Transverse colon (tissue), 4 donors: ENCODE measurements at regions not wholly inside any gene's neighbourhood (a gene's known extent, or its start where the extent isn't known, plus 50 kb on each side); places are given as distances from the start of the nearest gene placed in this dataset.
"Not testable (repeated sequence)": the region's sequence is repeated elsewhere in the genome, so short reads cannot be mapped to it uniquely, and the experiment has no call there.

ENCODE experiments used
- DNase-seq: peaks from one replicate; pipeline ENCODE4 v3.0.0-alpha.2; 2019
- H3K27ac ChIP-seq, 4 donors: fragments of 200-600 bp; sonication (generic); 2 replicates each; pipeline ENCODE4 v1.5.1; 2016 to 2018; ENCODE audit warnings: inconsistent platforms in 4 of 4
- H3K27me3 ChIP-seq: fragments of 200-600 bp; sonication (generic); 2 replicates; pipeline ENCODE4 v1.5.1; 2017; ENCODE audit warnings: inconsistent platforms
- H3K36me3 ChIP-seq, 4 donors: fragments of 200-600 bp; sonication (generic); 2 replicates each; pipeline ENCODE4 v1.5.1; 2017 to 2019; ENCODE audit warnings: inconsistent platforms in 4 of 4
- H3K4me1 ChIP-seq, 4 donors: fragments of 200-600 bp; sonication (generic); 2 replicates each; pipeline ENCODE4 v1.5.1; 2017 to 2020; ENCODE audit warnings: inconsistent platforms in 4 of 4
- H3K4me3 ChIP-seq, 4 donors: fragments of 200-600 bp; sonication (generic); 1 replicate in 1 of 4; 2 replicates in 3 of 4; pipeline versions ENCODE4 v1.5.1 to v1.6.1; 2017 to 2019; ENCODE audit warnings: inconsistent platforms in 4 of 4
- H3K9me3 ChIP-seq, 2 donors: fragments of 200-600 bp; sonication (generic); 2 replicates each; pipeline ENCODE4 v1.5.1; 2017 to 2019; ENCODE audit warnings: inconsistent platforms in 2 of 2
- POLR2A ChIP-seq: fragments of 450-650 bp; IDR thresholded peaks from one replicate; pipeline ENCODE4 v1.6.1; 2016; ENCODE audit warnings: antibody characterized with exemption, mild to moderate bottlenecking, moderate library complexity
- POLR2AphosphoS5 ChIP-seq, 3 donors: sonication (generic); formaldehyde crosslinking; IDR thresholded peaks; one replicate each; pipeline ENCODE4 v1.6.1; 2016; ENCODE audit warnings: antibody characterized with exemption in 3 of 3
- WGBS, 2 donors: methylation state at CpG; one replicate each; pipeline ENCODE4 v1.1.5; 2018; ENCODE audit warnings: low coverage in 1 of 2; 5-methylcytosine and 5-hydroxymethylcytosine counted together
- in situ Hi-C, 4 donors: fragments of 200-750 bp; cut with MboI; loops; one replicate each; pipeline versions ENCODE4 v1.15.0 to v1.15.1; 2017; ENCODE audit warnings: low sequenced_read_pairs in 3 of 4, low pct_ligation_motif_present in 1 of 4, low pct_unique_long_range_greater_than_20kb in 1 of 4
- intact Hi-C: fragments of 100-400 bp; cut with DNase I; formaldehyde crosslinking; loops from one replicate; pipeline ENCODE4 v1.15.1; 2023; ENCODE audit warnings: low total_unique reads

GRCh38 chr7:6977368-6977767 is 151.3 kb upstream of the CCZ1B start:
- not testable (repeated sequence) for H3K27me3 ChIP-seq

GRCh38 chr7:6978326-6978725 is 152.3 kb upstream of the CCZ1B start:
- H3K27me3 ChIP-seq, H3K27ac ChIP-seq, H3K4me1 ChIP-seq, intact Hi-C loops, H3K4me3 ChIP-seq, H3K36me3 ChIP-seq, DNase-seq, in situ Hi-C loops, H3K9me3 ChIP-seq: not testable (repeated sequence)
- WGBS, 2 donors, result 77 to 100% methylated on average over 1 to 3 of the region's 3 CpGs

More at GRCh38 chr7:6977368-6977767, 151.3 kb upstream of the CCZ1B start:
- H3K9me3 ChIP-seq, H3K36me3 ChIP-seq, intact Hi-C loops, in situ Hi-C loops, H3K27ac ChIP-seq, H3K4me3 ChIP-seq, H3K4me1 ChIP-seq: not testable (repeated sequence)
- peak; percentile 34 for DNase-seq
- WGBS, 2 donors, result 93% methylated on average over 3 of the region's 3 CpGs; no CpG with 5 or more reads in 1 of the 2 donors

- H3K27ac ChIP-seq, in situ Hi-C loops, H3K27me3 ChIP-seq, H3K4me1 ChIP-seq, intact Hi-C loops, DNase-seq, H3K36me3 ChIP-seq, H3K4me3 ChIP-seq, H3K9me3 ChIP-seq: not testable (repeated sequence)
- WGBS, 2 donors, result 72% methylated on average over 10 of the region's 10 CpGs; no CpG with 5 or more reads in 1 of the 2 donors
Observed at GRCh38 chr7:6979456-6979855, 153.4 kb upstream of the CCZ1B start.

- WGBS, 2 donors, result 94% methylated on average over 2 of the region's 2 CpGs; no CpG with 5 or more reads in 1 of the 2 donors
- DNase-seq, in situ Hi-C loops, H3K36me3 ChIP-seq, H3K4me3 ChIP-seq, H3K27ac ChIP-seq, H3K27me3 ChIP-seq, intact Hi-C loops, H3K4me1 ChIP-seq, H3K9me3 ChIP-seq: not testable (repeated sequence)
Observed at GRCh38 chr7:6982375-6982774, 156.3 kb upstream of the CCZ1B start.

DNA sequence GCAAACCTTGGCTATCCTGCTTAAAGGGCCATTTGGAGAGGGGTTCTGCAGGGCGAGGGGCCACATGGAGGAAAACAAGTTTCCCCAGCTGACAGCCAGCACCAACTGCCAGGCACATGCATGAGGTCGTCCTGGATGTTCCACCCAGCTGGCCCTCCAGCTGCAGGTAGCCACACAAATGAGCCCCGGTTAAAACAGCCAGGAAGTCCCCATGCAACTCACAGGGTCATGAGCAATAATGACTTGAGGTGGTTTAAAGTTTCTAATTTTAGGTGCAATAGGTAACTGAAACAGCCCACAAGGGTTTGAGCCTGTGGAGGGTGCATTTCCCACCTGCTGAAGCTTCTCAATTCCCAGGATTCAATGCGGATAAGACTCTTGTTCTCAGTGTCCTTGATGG is 160.8 kb upstream of the CCZ1B start:
- 67 to 78% methylated on average over 1 to 4 of the region's 4 CpGs for WGBS, 2 donors
- DNase-seq, H3K27me3 ChIP-seq, H3K4me1 ChIP-seq, intact Hi-C loops, H3K27ac ChIP-seq, H3K36me3 ChIP-seq, in situ Hi-C loops, H3K9me3 ChIP-seq, H3K4me3 ChIP-seq: not testable (repeated sequence)

DNA sequence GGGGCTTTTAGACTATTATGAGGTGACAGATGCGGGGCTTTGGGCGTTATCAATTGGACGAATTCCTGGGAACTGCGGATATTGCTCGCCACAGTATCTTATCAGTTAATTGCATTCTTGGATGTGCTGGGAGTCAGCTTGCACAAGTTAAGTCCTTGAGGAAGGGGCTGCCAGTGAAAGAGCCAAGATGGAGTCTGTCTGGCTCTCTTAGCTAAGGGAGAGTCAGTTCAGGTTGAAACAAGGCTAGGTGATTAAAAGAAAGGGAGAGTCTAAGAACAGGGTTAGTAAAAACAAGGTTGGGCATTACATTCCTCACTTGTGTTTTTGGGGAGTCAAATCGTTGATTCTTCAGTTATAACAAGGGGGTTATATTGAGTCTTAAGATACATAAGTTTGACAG is 162.5 kb upstream of the CCZ1B start:
- H3K9me3 ChIP-seq, H3K27ac ChIP-seq, H3K27me3 ChIP-seq, H3K4me3 ChIP-seq, intact Hi-C loops, H3K4me1 ChIP-seq, DNase-seq, H3K36me3 ChIP-seq, in situ Hi-C loops: not testable (repeated sequence)
- 31 to 80% methylated on average over 1 to 6 of the region's 6 CpGs for WGBS, 2 donors

GRCh38 chr7:6989968-6990367 is 163.9 kb upstream of the CCZ1B start:
- H3K4me1 ChIP-seq, intact Hi-C loops, H3K27me3 ChIP-seq, in situ Hi-C loops, H3K36me3 ChIP-seq, H3K9me3 ChIP-seq, H3K4me3 ChIP-seq: not testable (repeated sequence)
- 40 to 86% methylated on average over 2 to 5 of the region's 5 CpGs for WGBS, 2 donors
- peak; percentile 53 for DNase-seq
- H3K27ac ChIP-seq, result peak overlapping the region; percentile 80 to 86 (median 83)

- H3K27me3 ChIP-seq, H3K36me3 ChIP-seq, H3K4me1 ChIP-seq, in situ Hi-C loops, H3K9me3 ChIP-seq, intact Hi-C loops: not testable (repeated sequence)
- peak; percentile 16 for DNase-seq
- TF ChIP-seq POLR2A, result peak; percentile 19
- peak in 2 of 3 donors; percentile 14 to 69 for TF ChIP-seq POLR2AphosphoS5 (IDR thresholded peaks at IDR 0.05)
- whole genome bisulfite sequencing, 2 donors, result 37 to 42% methylated on average over 6 to 7 of the region's 7 CpGs
- Histone ChIP-seq H3K27ac (peak overlapping the region; percentile 80 to 86 (median 83)), H3K4me3 (peak overlapping the region in 3 of 4 donors; percentile 15 to 29 (median 22))
Observed at GRCh38 chr7:6990426-6991152, 164.5 kb upstream of the CCZ1B start.

DNA sequence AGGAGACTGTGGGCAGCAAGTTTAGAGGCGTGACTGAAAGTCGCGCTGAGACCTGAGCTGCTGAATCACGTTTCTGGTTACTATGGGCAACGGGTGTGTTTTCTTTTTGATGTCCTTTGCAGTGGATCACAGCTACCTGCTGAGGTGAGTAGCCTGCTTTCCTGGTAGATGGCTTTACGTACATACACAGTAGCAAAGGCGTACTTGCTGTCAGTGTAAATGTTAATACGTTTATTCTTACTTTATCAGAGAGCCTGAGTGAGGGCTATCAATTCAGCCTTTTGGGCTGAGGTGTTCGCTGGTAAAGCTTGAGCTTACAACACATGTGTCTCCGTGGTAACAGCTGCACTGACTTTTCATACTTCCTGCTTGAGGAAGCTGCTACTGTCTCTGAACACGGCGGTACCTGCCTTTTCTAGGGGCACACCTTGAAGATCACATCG is 165.1 kb upstream of the CCZ1B start:
- intact Hi-C loops, H3K9me3 ChIP-seq, H3K36me3 ChIP-seq, H3K27me3 ChIP-seq, in situ Hi-C loops, H3K4me1 ChIP-seq: not testable (repeated sequence)
- DNase-seq, result peak; percentile 58
- 25 to 80% methylated on average over 1 to 13 of the region's 13 CpGs for WGBS, 2 donors
- H3K27ac ChIP-seq, result peak overlapping the region; percentile 80 to 86 (median 83)
- H3K4me3 ChIP-seq, result peak overlapping the region in 3 of 4 donors; percentile 15 to 29 (median 22)

GRCh38 chr7:6991686-6992085 is 165.6 kb upstream of the CCZ1B start:
- in situ Hi-C loops, H3K4me1 ChIP-seq, H3K27me3 ChIP-seq, DNase-seq, H3K36me3 ChIP-seq, H3K9me3 ChIP-seq, intact Hi-C loops: not testable (repeated sequence)
- peak overlapping the region; percentile 80 to 86 (median 83) for H3K27ac ChIP-seq
- peak overlapping the region in 2 of 4 donors; percentile 22 to 29 for H3K4me3 ChIP-seq
- 29 to 30% methylated on average over 1 to 12 of the region's 12 CpGs for WGBS, 2 donors

DNA sequence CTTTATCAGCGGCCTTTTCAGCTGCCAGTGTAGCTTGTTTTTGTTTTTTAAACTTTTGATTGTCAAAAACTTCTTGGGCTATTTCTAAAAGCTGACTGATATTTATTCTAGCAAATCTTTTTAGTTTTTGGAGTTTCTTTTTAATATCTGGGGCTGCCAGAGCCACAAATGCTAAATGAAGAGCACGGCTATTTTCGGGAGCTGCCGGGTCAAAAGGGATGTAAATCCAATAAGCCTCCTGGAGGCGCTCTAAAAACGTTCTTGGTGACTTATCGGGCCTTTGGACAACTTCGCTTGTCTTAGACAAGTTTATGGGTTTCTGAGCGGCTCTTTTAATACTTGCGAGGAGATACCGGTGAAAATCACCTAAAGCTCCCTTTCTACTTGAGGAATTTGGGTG is 166.1 kb upstream of the CCZ1B start:
- in situ Hi-C loops, intact Hi-C loops, H3K4me1 ChIP-seq, H3K36me3 ChIP-seq, H3K9me3 ChIP-seq, H3K27me3 ChIP-seq: not testable (repeated sequence)
- peak overlapping the region in 2 of 4 donors; percentile 22 to 29 for H3K4me3 ChIP-seq
- H3K27ac ChIP-seq, result peak overlapping the region; percentile 80 to 86 (median 83)
- DNase-seq, result peak; percentile 21
- WGBS, 2 donors, result 53 to 83% methylated on average over 6 to 11 of the region's 11 CpGs
